Epithelial cell of proximal tubule (primary cell): ENCODE measurements at regions not wholly inside any gene's neighbourhood (a gene's known extent, or its start where the extent isn't known, plus 50 kb on each side); places are given as distances from the start of the nearest gene placed in this dataset.

Experiments used
- DNase-seq: peaks from one replicate; pipeline ENCODE4 v3.0.0-alpha.2; 2011; ENCODE audit warnings: low read depth
- H3K4me3 ChIP-seq: 2 replicates; pipeline ENCODE4 v1.5.1; 2011; ENCODE audit warnings: low read depth, mild to moderate bottlenecking, low read length
- CTCF ChIP-seq: conservative IDR thresholded peaks from 2 replicates; pipeline ENCODE4 v1.5.1; 2012; ENCODE audit warnings: low read depth, mild to moderate bottlenecking, low read length

- H3K4me3 ChIP-seq: no peak overlapping the region
- no peak for DNase-seq
- peak; percentile 41 for TF ChIP-seq CTCF
Measured at GRCh38 chr5:167244583-167244982, 1046.9 kb upstream of the WWC1 start.

- H3K4me3 ChIP-seq: no peak overlapping the region
- no peak for TF ChIP-seq CTCF
- no peak for DNase-seq
Measured at GRCh38 chr5:167245868-167246267, 1045.6 kb upstream of the WWC1 start.

- TF ChIP-seq CTCF: no peak
- no peak overlapping the region for H3K4me3 ChIP-seq
- no peak for DNase-seq
Measured at GRCh38 chr5:167247816-167248215, 1043.6 kb upstream of the WWC1 start.

GRCh38 chr5:167248257-167248656, 1043.2 kb upstream of the WWC1 start:
- DNase-seq: no peak
- no peak overlapping the region for H3K4me3 ChIP-seq
- TF ChIP-seq CTCF: no peak

GRCh38 chr5:167250996-167251395, 1040.4 kb upstream of the WWC1 start:
- no peak for TF ChIP-seq CTCF
- no peak for DNase-seq
- H3K4me3 ChIP-seq: no peak overlapping the region

GRCh38 chr5:167254132-167254531, 1037.3 kb upstream of the WWC1 start:
- H3K4me3 ChIP-seq: no peak overlapping the region
- no peak for TF ChIP-seq CTCF
- no peak for DNase-seq

GRCh38 chr5:167255926-167256325, 1035.5 kb upstream of the WWC1 start:
- no peak overlapping the region for H3K4me3 ChIP-seq
- TF ChIP-seq CTCF: no peak
- no peak for DNase-seq
